Sigmoid colon (tissue), 6 donors: ENCODE measurements at regions not wholly inside any gene's neighbourhood (a gene's known extent, or its start where the extent isn't known, plus 50 kb on each side); places are given as distances from the start of the nearest gene placed in this dataset.

Source experiments
- DNase-seq: peaks from one replicate; pipeline ENCODE4 v3.0.0-alpha.2; 2019
- H3K27ac ChIP-seq, 4 donors: fragments of 200-600 bp; sonication (generic); one replicate each; pipeline ENCODE4 v1.5.1; 2016 to 2019; ENCODE audit warnings: mild to moderate bottlenecking in 1 of 4
- H3K27me3 ChIP-seq, 3 donors: fragments of 200-600 bp; sonication (generic); one replicate each; pipeline ENCODE4 v1.5.1; 2019; ENCODE audit warnings: mild to moderate bottlenecking in 1 of 3
- H3K36me3 ChIP-seq, 4 donors: fragments of 200-600 bp; sonication (generic); one replicate each; pipeline ENCODE4 v1.5.1; 2016 to 2019
- H3K4me1 ChIP-seq, 4 donors: fragments of 200-600 bp; sonication (generic); one replicate each; pipeline ENCODE4 v1.5.1; 2017 to 2019
- H3K4me3 ChIP-seq, 4 donors: fragments of 200-600 bp; sonication (generic); one replicate each; pipeline ENCODE4 v1.5.1; 2017 to 2019; ENCODE audit warnings: mild to moderate bottlenecking in 2 of 4, moderate library complexity in 1 of 4
- H3K9me3 ChIP-seq, 4 donors: fragments of 200-600 bp in 3 of 4; sonication (generic) in 3 of 4; one replicate each; pipeline versions ENCODE4 v1.5.1 to v1.6.1; 2013 to 2019
- CTCF ChIP-seq, 4 experiments: fragments of 450-650 bp in 3 of 4; fragments of 200-600 bp in 1 of 4; IDR thresholded peaks; one replicate each; pipeline ENCODE4 v1.5.1; 2016 to 2019; ENCODE audit warnings: antibody characterized with exemption in 4 of 4, mild to moderate bottlenecking in 3 of 4, moderate library complexity in 2 of 4
- EP300 ChIP-seq, 4 donors: sonication (generic); formaldehyde crosslinking; IDR thresholded peaks; one replicate each; pipeline ENCODE4 v1.6.1; 2017; ENCODE audit warnings: antibody characterized with exemption in 4 of 4
- POLR2A ChIP-seq, 2 donors: fragments of 450-650 bp; IDR thresholded peaks; one replicate each; pipeline ENCODE4 v1.6.1; 2016; ENCODE audit warnings: antibody characterized with exemption in 2 of 2, mild to moderate bottlenecking in 2 of 2, moderate library complexity in 2 of 2
- POLR2AphosphoS5 ChIP-seq, 4 donors: sonication (generic); formaldehyde crosslinking; IDR thresholded peaks; one replicate each; pipeline ENCODE4 v1.6.1; 2017; ENCODE audit warnings: antibody characterized with exemption in 4 of 4
- WGBS, 2 donors: extraction: QIAGEN DNeasy Blood & Tissue Kit; methylation state at CpG; one replicate each; pipeline ENCODE4 v1.1.7; 2013; 5-methylcytosine and 5-hydroxymethylcytosine counted together
- intact Hi-C: fragments of 100-400 bp; cut with DNase I; formaldehyde crosslinking; loops from one replicate; pipeline ENCODE4 v1.15.1; 2023
- donor health status: healthy with polysubstance abuse.
- donor health status: healthy.

- DNase-seq = no peak
Measured at GRCh38 chr5:38207343-38207742, 51.0 kb upstream of the EGFLAM start.

GRCh38 chr5:38202741-38203140, 55.6 kb upstream of the EGFLAM start:
- WGBS, 2 donors = 78 to 84% methylated on average over 4 of the region's 4 CpGs
- Histone ChIP-seq H3K36me3 (no peaks in the 10 kb centered on the region), H3K4me1 (no peaks in the 10 kb centered on the region), H3K4me3 (no peak overlapping the region), H3K27ac (no peak overlapping the region), H3K9me3 (no peaks in the 10 kb centered on the region), H3K27me3 (no peaks in the 10 kb centered on the region)
- intact Hi-C loops = no loop called here
- no peak for TF ChIP-seq EP300 (IDR thresholded peaks at IDR 0.05)
- no peak for TF ChIP-seq POLR2AphosphoS5 (IDR thresholded peaks at IDR 0.05)
- no peak for TF ChIP-seq POLR2A (IDR thresholded peaks at IDR 0.05)
- no peak for TF ChIP-seq CTCF (IDR thresholded peaks at IDR 0.05)
- no peak for DNase-seq

More at GRCh38 chr5:38207343-38207742, 51.0 kb upstream of the EGFLAM start:
- intact Hi-C loops = no loop called here
- Histone ChIP-seq H3K36me3 (no peaks in the 10 kb centered on the region), H3K4me1 (no peaks in the 10 kb centered on the region), H3K4me3 (no peak overlapping the region), H3K27ac (no peak overlapping the region), H3K27me3 (no peaks in the 10 kb centered on the region), H3K9me3 (no peaks in the 10 kb centered on the region)
- no peak for TF ChIP-seq CTCF (IDR thresholded peaks at IDR 0.05)
- no peak for TF ChIP-seq POLR2A (IDR thresholded peaks at IDR 0.05)
- no peak for TF ChIP-seq EP300 (IDR thresholded peaks at IDR 0.05)
- no peak for TF ChIP-seq POLR2AphosphoS5 (IDR thresholded peaks at IDR 0.05)

DNA sequence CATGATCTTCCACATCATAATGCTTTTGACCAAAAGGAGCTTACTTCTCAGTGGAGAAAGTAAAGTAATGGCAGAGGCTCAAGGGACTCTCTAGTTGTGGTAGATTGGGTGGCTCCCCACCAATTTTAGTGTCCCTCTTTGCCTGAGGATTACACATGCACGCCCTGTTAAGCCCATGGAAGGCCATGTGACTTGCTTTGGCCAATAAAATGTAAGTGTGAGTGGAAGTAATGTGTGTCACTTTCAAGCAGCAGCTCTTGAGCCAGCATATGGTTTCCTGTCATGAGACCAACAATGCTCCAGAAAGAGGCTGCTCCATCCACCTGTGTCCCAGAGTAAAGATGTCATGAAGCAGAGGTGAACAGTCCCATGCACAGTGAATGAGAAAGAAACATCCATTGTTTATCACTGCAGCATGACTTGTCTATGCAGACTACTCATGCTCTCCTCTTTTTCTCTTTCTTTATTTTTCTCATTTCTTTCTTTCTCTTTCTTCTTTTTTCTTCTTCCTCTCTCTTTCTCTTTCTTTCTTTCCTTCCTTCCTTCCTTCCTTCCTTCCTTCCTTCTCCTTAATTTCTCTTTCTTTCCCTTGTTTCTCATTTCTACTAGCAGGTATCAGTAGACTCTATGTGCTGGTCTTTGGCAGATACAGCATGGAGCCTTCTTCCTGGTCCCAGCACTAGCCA, 57.3 kb upstream of the EGFLAM start:
- H3K27ac ChIP-seq = no peak overlapping the region
- intact Hi-C loops = no loop called here
- DNase-seq = no peak
- no peak overlapping the region for H3K4me3 ChIP-seq
- no peaks in the 10 kb centered on the region for H3K9me3 ChIP-seq
- TF ChIP-seq POLR2A (IDR thresholded peaks at IDR 0.05) (no peak), CTCF (IDR thresholded peaks at IDR 0.05) (no peak), EP300 (IDR thresholded peaks at IDR 0.05) (no peak), POLR2AphosphoS5 (IDR thresholded peaks at IDR 0.05) (no peak)
- no peaks in the 10 kb centered on the region for H3K27me3 ChIP-seq
- WGBS, 2 donors = 67 to 74% methylated on average over 1 of the region's 1 CpG
- no peaks in the 10 kb centered on the region for H3K36me3 ChIP-seq
- no peaks in the 10 kb centered on the region for H3K4me1 ChIP-seq

DNA sequence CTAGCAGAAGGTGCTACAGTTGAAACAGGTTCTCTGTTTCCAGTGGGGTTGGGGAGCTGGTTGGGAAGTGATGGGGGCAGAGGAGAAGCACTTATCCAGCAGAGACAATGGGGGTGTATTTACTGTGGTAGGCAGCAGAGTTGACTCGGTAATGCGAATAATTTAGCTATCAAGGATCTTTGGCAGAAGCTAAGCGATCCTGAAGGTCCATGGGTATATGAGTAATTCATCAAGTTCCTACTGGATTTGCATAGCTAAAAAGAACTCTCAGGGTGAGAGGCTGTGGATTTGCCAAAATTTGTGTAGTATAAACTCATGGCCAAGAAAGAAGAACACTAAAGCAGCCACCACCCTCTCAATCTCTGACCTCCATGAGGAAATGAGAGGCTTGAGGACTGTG, 61.2 kb upstream of the EGFLAM start:
- intact Hi-C loops = no loop called here
- whole genome bisulfite sequencing, 2 donors = 94% methylated on average over 3 of the region's 3 CpGs
- no peaks in the 10 kb centered on the region for H3K27me3 ChIP-seq
- no peak for DNase-seq
- no peak overlapping the region for H3K4me3 ChIP-seq
- H3K9me3 ChIP-seq = no peaks in the 10 kb centered on the region
- H3K27ac ChIP-seq = no peak overlapping the region
- no peak for TF ChIP-seq POLR2AphosphoS5 (IDR thresholded peaks at IDR 0.05)
- no peak for TF ChIP-seq CTCF (IDR thresholded peaks at IDR 0.05)
- TF ChIP-seq POLR2A (IDR thresholded peaks at IDR 0.05) = no peak
- no peak for TF ChIP-seq EP300 (IDR thresholded peaks at IDR 0.05)
- H3K4me1 ChIP-seq = no peaks in the 10 kb centered on the region
- no peaks in the 10 kb centered on the region for H3K36me3 ChIP-seq
